ENCODE measurements at regions not wholly inside any gene's neighbourhood (a gene's known extent, or its start where the extent isn't known, plus 50 kb on each side); places are given as distances from the start of the nearest gene placed in this dataset. TPM values are rescaled to one million over a fixed set of nuclear protein-coding genes. Genes with fewer than 3 reads are reported as not detected.
"Not testable (repeated sequence)": the region's sequence is repeated elsewhere in the genome, so short reads cannot be mapped to it uniquely, and the experiment has no call there.

GRCh38 chr1:149712154-149712927 is 70.2 kb upstream of the FCGR1A start:
- POLR2A ChIA-PET, result not testable (repeated sequence)

GRCh38 chr1:149713513-149713912 is 69.0 kb upstream of the FCGR1A start:
- H3K4me3 ChIP-seq (ENCODE audit: low read depth, low read length); POLR2A ChIA-PET; CTCF ChIA-PET; H3K27me3 ChIP-seq (ENCODE audit: control insufficient read depth, insufficient read depth, low read length); DNase-seq (ENCODE audit: low read depth); H3K36me3 ChIP-seq (ENCODE audit: control insufficient read depth, insufficient read depth, low read length): not testable (repeated sequence)

More at GRCh38 chr1:149712154-149712927, 70.2 kb upstream of the FCGR1A start:
- DNase-seq (ENCODE audit: low read depth); H3K4me3 ChIP-seq (ENCODE audit: low read depth, low read length); H3K27me3 ChIP-seq (ENCODE audit: control insufficient read depth, insufficient read depth, low read length); CTCF ChIA-PET; H3K36me3 ChIP-seq (ENCODE audit: control insufficient read depth, insufficient read depth, low read length): not testable (repeated sequence)

GRCh38 chr1:149713952-149714351 is 68.5 kb upstream of the FCGR1A start:
- DNase-seq (ENCODE audit: low read depth), result not testable (repeated sequence)

GRCh38 chr1:149724618-149725302 is 57.7 kb upstream of the FCGR1A start:
- CTCF ChIA-PET; DNase-seq (ENCODE audit: low read depth); H3K4me3 ChIP-seq (ENCODE audit: low read depth, low read length); H3K36me3 ChIP-seq (ENCODE audit: control insufficient read depth, insufficient read depth, low read length); H3K27me3 ChIP-seq (ENCODE audit: control insufficient read depth, insufficient read depth, low read length); POLR2A ChIA-PET: not testable (repeated sequence)

More at GRCh38 chr1:149713952-149714351, 68.5 kb upstream of the FCGR1A start:
- H3K4me3 ChIP-seq (ENCODE audit: low read depth, low read length); POLR2A ChIA-PET; H3K27me3 ChIP-seq (ENCODE audit: control insufficient read depth, insufficient read depth, low read length); H3K36me3 ChIP-seq (ENCODE audit: control insufficient read depth, insufficient read depth, low read length); CTCF ChIA-PET: not testable (repeated sequence)

- POLR2A ChIA-PET; H3K4me3 ChIP-seq (ENCODE audit: low read depth, low read length); CTCF ChIA-PET; H3K27me3 ChIP-seq (ENCODE audit: control insufficient read depth, insufficient read depth, low read length); DNase-seq (ENCODE audit: low read depth); H3K36me3 ChIP-seq (ENCODE audit: control insufficient read depth, insufficient read depth, low read length): not testable (repeated sequence)
Measured at GRCh38 chr1:149726688-149727087, 55.8 kb upstream of the FCGR1A start.

- H3K4me3 ChIP-seq (ENCODE audit: low read depth, low read length); H3K27me3 ChIP-seq (ENCODE audit: control insufficient read depth, insufficient read depth, low read length); POLR2A ChIA-PET; CTCF ChIA-PET; DNase-seq (ENCODE audit: low read depth); H3K36me3 ChIP-seq (ENCODE audit: control insufficient read depth, insufficient read depth, low read length): not testable (repeated sequence)
Measured at GRCh38 chr1:149728598-149728997, 53.9 kb upstream of the FCGR1A start.

Small RNA genes lying in the stretch of these regions (small RNA-seq; reads per million reads assigned to genes)
- gene RF00003 (ENCODE audit: insufficient read length, low read depth, low replicate concordance), result 3.2 reads per million, percentile 41 among the genes with 10 or more reads in this experiment
- gene RNU1-68P (ENCODE audit: insufficient read length, low read depth, low replicate concordance), result not detected

Measured in BJ (cell line).